ENCODE measurements at regions not wholly inside any gene's neighbourhood (a gene's known extent, or its start where the extent isn't known, plus 50 kb on each side); places are given as distances from the start of the nearest gene placed in this dataset.

DNA sequence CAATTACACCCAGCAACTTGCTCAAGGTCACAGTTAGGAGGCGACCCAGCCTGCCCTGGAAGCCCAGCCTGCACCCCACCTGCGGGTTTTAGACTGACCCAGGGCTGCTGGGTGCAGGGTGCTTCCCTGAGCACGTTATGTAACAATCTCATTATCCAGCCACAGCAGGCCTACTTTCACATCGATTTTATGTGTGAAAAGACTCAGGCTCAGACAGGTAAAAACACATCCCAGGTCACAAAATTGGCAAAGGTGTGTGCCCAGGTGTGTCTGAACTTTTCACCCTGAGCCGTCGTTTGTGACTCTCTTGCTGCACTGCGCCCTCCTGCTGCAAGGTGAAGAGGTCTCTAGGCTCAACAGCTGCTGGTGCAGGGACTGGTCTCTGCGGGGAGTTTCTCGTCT is 668.2 kb upstream of the HS6ST1 start:
- Histone ChIP-seq H3K9ac (ENCODE audit: control insufficient read depth, extremely low read depth, insufficient read depth, low read length) (no peak overlapping the region), H3K9me1 (ENCODE audit: control insufficient read depth, extremely low read depth, insufficient read depth, low read length) (no peaks in the 10 kb centered on the region), H3K36me3 (ENCODE audit: control insufficient read depth in 2 of 2, extremely low read depth in 1 of 2, insufficient read depth in 2 of 2, low read length in 2 of 2) (no peaks in the 10 kb centered on the region), H3K9me3 (ENCODE audit: control insufficient read depth, low read depth, low read length) (no peaks in the 10 kb centered on the region), H3K4me2 (ENCODE audit: control insufficient read depth, extremely low read depth, insufficient read depth, low read depth, low read length) (peak overlapping the region; percentile 69), H3K27ac (ENCODE audit: control insufficient read depth, insufficient read depth, low read length) (no peak overlapping the region), H3K4me1 (ENCODE audit: control insufficient read depth, extremely low read depth, insufficient read depth, low read length) (peaks cover 43% of the 10 kb centered on the region), H3K79me2 (ENCODE audit: control insufficient read depth, insufficient read depth, low read length) (no peaks in the 10 kb centered on the region), H4K20me1 (ENCODE audit: control insufficient read depth, extremely low read depth, insufficient read depth, low read length) (no peaks in the 10 kb centered on the region), H2AFZ (ENCODE audit: control insufficient read depth, low read length) (no peak overlapping the region), H3K27me3 (ENCODE audit: control insufficient read depth, extremely low read depth, insufficient read depth, low read length) (no peaks in the 10 kb centered on the region), H3K4me3 (ENCODE audit: control insufficient read depth in 2 of 3, extremely low read depth in 1 of 3, insufficient read depth in 2 of 3, low read depth in 1 of 3, low read length in 3 of 3) (peak overlapping the region in 1 of 3 experiments; percentile 11)
- DNase-seq (ENCODE audit: low read depth, low spot score) (no peak), FAIRE-seq (peak; percentile 83)
- dilution Hi-C loops (cut with MboI; ENCODE audit: extremely low pct_ligation_motif_present, low sequenced_read_pairs), result no loop called here
- TF ChIP-seq, protein P1, sequence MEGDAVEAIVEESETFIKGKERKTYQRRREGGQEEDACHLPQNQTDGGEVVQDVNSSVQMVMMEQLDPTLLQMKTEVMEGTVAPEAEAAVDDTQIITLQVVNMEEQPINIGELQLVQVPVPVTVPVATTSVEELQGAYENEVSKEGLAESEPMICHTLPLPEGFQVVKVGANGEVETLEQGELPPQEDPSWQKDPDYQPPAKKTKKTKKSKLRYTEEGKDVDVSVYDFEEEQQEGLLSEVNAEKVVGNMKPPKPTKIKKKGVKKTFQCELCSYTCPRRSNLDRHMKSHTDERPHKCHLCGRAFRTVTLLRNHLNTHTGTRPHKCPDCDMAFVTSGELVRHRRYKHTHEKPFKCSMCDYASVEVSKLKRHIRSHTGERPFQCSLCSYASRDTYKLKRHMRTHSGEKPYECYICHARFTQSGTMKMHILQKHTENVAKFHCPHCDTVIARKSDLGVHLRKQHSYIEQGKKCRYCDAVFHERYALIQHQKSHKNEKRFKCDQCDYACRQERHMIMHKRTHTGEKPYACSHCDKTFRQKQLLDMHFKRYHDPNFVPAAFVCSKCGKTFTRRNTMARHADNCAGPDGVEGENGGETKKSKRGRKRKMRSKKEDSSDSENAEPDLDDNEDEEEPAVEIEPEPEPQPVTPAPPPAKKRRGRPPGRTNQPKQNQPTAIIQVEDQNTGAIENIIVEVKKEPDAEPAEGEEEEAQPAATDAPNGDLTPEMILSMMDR (optimal IDR thresholded peaks at IDR 0.05 in 1 of 3, IDR thresholded peaks at IDR 0.05 in 1 of 3, conservative IDR thresholded peaks at IDR 0.05 in 1 of 3; ENCODE audit: extremely low read depth in 1 of 3, insufficient read depth in 2 of 3, low read length in 3 of 3), result peak in 1 of 3 experiments; percentile 47
- no peak for TF ChIP-seq EZH2 (IDR thresholded peaks at IDR 0.05; ENCODE audit: low read length)

DNA sequence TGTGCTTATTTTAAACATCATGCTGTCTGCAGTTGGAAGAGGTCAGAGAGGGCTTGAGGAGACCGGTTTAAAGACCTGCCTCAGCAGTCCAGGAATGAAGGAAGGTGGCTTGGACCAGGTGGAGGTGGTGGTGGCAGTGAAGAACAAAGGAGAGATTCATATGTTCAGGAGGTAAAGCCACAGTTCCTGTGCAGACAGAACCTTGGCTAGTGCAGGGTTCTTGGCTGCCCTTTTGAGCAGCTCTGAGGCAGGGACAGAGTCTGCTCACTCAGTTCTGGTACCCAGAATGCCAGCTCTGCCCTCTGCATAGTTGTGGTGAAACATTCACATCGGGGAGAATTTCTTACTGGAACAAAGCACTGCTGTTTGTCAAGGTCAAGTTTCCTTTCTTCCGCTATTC is 669.7 kb upstream of the HS6ST1 start:
- Histone ChIP-seq H3K4me3 (ENCODE audit: control insufficient read depth in 2 of 3, extremely low read depth in 1 of 3, insufficient read depth in 2 of 3, low read depth in 1 of 3, low read length in 3 of 3) (no peak overlapping the region), H3K27ac (ENCODE audit: control insufficient read depth, insufficient read depth, low read length) (no peak overlapping the region)

DNA sequence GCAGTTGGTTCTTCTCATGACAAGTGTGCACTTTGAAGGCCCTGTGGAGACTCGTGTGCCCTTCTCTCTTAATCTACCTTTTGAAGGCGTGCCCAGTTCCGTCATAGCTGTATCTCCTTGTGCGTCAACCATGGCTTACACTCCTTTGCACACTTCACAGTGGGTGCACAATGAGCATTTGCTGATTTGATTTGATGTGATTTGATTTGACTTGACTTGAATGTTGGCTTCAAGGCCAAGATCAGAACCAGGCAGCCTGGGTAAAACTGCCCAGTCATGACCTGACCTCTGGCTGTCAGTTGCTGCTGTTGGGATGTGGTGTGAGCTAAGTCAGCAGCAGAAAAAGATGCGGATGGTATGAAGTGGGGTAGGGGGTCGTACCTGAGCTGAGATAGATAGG is 670.3 kb upstream of the HS6ST1 start:
- no peak overlapping the region for H3K4me3 ChIP-seq (ENCODE audit: control insufficient read depth in 2 of 3, extremely low read depth in 1 of 3, insufficient read depth in 2 of 3, low read depth in 1 of 3, low read length in 3 of 3)
- H3K9me3 ChIP-seq (ENCODE audit: control insufficient read depth, low read depth, low read length), result no peaks in the 10 kb centered on the region
- H2AFZ ChIP-seq (ENCODE audit: control insufficient read depth, low read length), result no peak overlapping the region
- dilution Hi-C loops (cut with MboI; ENCODE audit: extremely low pct_ligation_motif_present, low sequenced_read_pairs), result no loop called here
- H3K27me3 ChIP-seq (ENCODE audit: control insufficient read depth, extremely low read depth, insufficient read depth, low read length), result no peaks in the 10 kb centered on the region
- no peaks in the 10 kb centered on the region for H3K79me2 ChIP-seq (ENCODE audit: control insufficient read depth, insufficient read depth, low read length)
- DNase-seq (ENCODE audit: low read depth, low spot score), result no peak
- no peaks in the 10 kb centered on the region for H3K36me3 ChIP-seq (ENCODE audit: control insufficient read depth in 2 of 2, extremely low read depth in 1 of 2, insufficient read depth in 2 of 2, low read length in 2 of 2)
- no peak overlapping the region for H3K4me2 ChIP-seq (ENCODE audit: control insufficient read depth, extremely low read depth, insufficient read depth, low read depth, low read length)
- H4K20me1 ChIP-seq (ENCODE audit: control insufficient read depth, extremely low read depth, insufficient read depth, low read length), result no peaks in the 10 kb centered on the region
- TF ChIP-seq, protein P1 (optimal IDR thresholded peaks at IDR 0.05 in 1 of 3, IDR thresholded peaks at IDR 0.05 in 1 of 3, conservative IDR thresholded peaks at IDR 0.05 in 1 of 3; ENCODE audit: extremely low read depth in 1 of 3, insufficient read depth in 2 of 3, low read length in 3 of 3), result no peak
- TF ChIP-seq EZH2 (IDR thresholded peaks at IDR 0.05; ENCODE audit: low read length), result no peak
- no peak overlapping the region for H3K9ac ChIP-seq (ENCODE audit: control insufficient read depth, extremely low read depth, insufficient read depth, low read length)
- H3K27ac ChIP-seq (ENCODE audit: control insufficient read depth, insufficient read depth, low read length), result no peak overlapping the region
- no peak for FAIRE-seq
- H3K9me1 ChIP-seq (ENCODE audit: control insufficient read depth, extremely low read depth, insufficient read depth, low read length), result no peaks in the 10 kb centered on the region
- peaks cover 33% of the 10 kb centered on the region for H3K4me1 ChIP-seq (ENCODE audit: control insufficient read depth, extremely low read depth, insufficient read depth, low read length)

More for the DNA sequence above, 669.7 kb upstream of the HS6ST1 start:
- H3K4me2 ChIP-seq (ENCODE audit: control insufficient read depth, extremely low read depth, insufficient read depth, low read depth, low read length), result no peak overlapping the region
- peaks cover 35% of the 10 kb centered on the region for H3K4me1 ChIP-seq (ENCODE audit: control insufficient read depth, extremely low read depth, insufficient read depth, low read length)
- TF ChIP-seq EZH2 (IDR thresholded peaks at IDR 0.05; ENCODE audit: low read length), result no peak
- no peak overlapping the region for H2AFZ ChIP-seq (ENCODE audit: control insufficient read depth, low read length)
- H4K20me1 ChIP-seq (ENCODE audit: control insufficient read depth, extremely low read depth, insufficient read depth, low read length), result no peaks in the 10 kb centered on the region
- H3K9ac ChIP-seq (ENCODE audit: control insufficient read depth, extremely low read depth, insufficient read depth, low read length), result no peak overlapping the region
- no peaks in the 10 kb centered on the region for H3K36me3 ChIP-seq (ENCODE audit: control insufficient read depth in 2 of 2, extremely low read depth in 1 of 2, insufficient read depth in 2 of 2, low read length in 2 of 2)
- no peaks in the 10 kb centered on the region for H3K9me1 ChIP-seq (ENCODE audit: control insufficient read depth, extremely low read depth, insufficient read depth, low read length)
- FAIRE-seq (no peak), DNase-seq (ENCODE audit: low read depth, low spot score) (no peak)
- dilution Hi-C loops (cut with MboI; ENCODE audit: extremely low pct_ligation_motif_present, low sequenced_read_pairs), result no loop called here
- no peaks in the 10 kb centered on the region for H3K9me3 ChIP-seq (ENCODE audit: control insufficient read depth, low read depth, low read length)
- H3K79me2 ChIP-seq (ENCODE audit: control insufficient read depth, insufficient read depth, low read length), result no peaks in the 10 kb centered on the region
- no peaks in the 10 kb centered on the region for H3K27me3 ChIP-seq (ENCODE audit: control insufficient read depth, extremely low read depth, insufficient read depth, low read length)
